ENCODE measurements at regions not wholly inside any gene's neighbourhood (a gene's known extent, or its start where the extent isn't known, plus 50 kb on each side); places are given as distances from the start of the nearest gene placed in this dataset.

DNA sequence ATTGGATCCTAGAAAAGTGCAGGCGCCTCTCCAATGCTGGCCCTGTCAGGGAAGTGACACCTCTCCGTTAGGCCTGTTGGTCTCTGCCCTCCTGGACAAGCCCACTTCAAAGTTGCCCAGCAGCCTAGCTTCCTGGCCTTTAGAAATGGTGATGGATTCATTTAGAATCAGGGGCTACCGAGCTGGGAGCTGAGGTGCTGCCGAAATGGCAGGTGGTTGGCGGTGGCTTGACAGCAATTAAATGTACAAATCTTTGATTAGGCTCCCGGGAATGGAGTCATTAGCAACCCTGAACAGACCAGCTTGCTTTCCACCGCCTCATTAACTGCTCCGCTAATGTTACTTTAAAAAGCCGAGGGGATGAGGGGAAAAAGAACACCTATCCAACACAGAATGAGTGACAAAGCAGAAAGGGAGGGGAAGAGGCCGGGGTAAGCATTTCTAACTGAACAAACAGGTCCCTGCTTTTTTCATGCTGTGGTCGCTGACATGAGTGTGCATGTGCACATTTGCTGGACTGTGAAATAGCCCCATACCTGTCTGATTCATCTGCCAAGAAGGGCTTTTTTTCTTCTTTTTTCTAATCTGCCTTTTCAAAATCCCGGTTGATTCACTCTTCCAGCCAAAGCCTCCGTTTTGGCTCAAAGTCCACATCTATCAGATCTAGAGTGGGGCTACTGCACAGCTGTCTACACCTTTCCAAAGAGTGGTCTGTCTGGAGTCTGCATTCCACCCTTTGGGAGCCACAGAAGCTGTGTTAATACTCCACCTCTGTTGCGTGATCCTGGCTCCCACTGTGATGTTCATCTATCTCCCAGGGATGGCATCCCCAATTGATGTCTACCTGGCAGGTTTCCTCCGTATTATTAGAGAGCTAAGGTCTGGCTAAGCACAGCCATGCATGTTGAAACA lies 431.9 kb downstream of the COG6 start:
- TF ChIP-seq, protein P1, sequence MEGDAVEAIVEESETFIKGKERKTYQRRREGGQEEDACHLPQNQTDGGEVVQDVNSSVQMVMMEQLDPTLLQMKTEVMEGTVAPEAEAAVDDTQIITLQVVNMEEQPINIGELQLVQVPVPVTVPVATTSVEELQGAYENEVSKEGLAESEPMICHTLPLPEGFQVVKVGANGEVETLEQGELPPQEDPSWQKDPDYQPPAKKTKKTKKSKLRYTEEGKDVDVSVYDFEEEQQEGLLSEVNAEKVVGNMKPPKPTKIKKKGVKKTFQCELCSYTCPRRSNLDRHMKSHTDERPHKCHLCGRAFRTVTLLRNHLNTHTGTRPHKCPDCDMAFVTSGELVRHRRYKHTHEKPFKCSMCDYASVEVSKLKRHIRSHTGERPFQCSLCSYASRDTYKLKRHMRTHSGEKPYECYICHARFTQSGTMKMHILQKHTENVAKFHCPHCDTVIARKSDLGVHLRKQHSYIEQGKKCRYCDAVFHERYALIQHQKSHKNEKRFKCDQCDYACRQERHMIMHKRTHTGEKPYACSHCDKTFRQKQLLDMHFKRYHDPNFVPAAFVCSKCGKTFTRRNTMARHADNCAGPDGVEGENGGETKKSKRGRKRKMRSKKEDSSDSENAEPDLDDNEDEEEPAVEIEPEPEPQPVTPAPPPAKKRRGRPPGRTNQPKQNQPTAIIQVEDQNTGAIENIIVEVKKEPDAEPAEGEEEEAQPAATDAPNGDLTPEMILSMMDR (IDR thresholded peaks at IDR 0.05) = no peak
- TF ChIP-seq POLR2A (IDR thresholded peaks at IDR 0.05) = no peak
